Hepatocyte (in vitro differentiated cells): ENCODE measurements at regions not wholly inside any gene's neighbourhood (a gene's known extent, or its start where the extent isn't known, plus 50 kb on each side); places are given as distances from the start of the nearest gene placed in this dataset.

ENCODE experiments used
- DNase-seq: peaks from one replicate; pipeline ENCODE4 v3.0.0-alpha.2; 2016; ENCODE audit warnings: low spot score
- H2AFZ ChIP-seq: fragments of 200-600 bp; sonication (generic); 2 replicates; pipeline ENCODE4 v1.6.0; 2016; ENCODE audit warnings: antibody characterized with exemption, mild to moderate bottlenecking
- H3K27ac ChIP-seq: fragments of 200-600 bp; sonication (generic); 2 replicates; pipeline ENCODE4 v1.5.1; 2016; ENCODE audit warnings: mild to moderate bottlenecking
- H3K27me3 ChIP-seq: fragments of 200-600 bp; sonication (generic); 2 replicates; pipeline ENCODE4 v1.6.1; 2016
- H3K36me3 ChIP-seq: fragments of 200-600 bp; sonication (generic); replicated peaks from 2 replicates; pipeline ENCODE4 v1.5.1; 2016; ENCODE audit warnings: low read depth; ENCODE audit not compliant: insufficient read depth
- H3K4me1 ChIP-seq: fragments of 200-600 bp; sonication (generic); 2 replicates; pipeline ENCODE4 v1.5.1; 2016; ENCODE audit warnings: mild to moderate bottlenecking, moderate library complexity; ENCODE audit not compliant: insufficient read depth
- H3K4me2 ChIP-seq: fragments of 200-600 bp; sonication (generic); 2 replicates; pipeline ENCODE4 v1.6.0; 2016
- H3K4me3 ChIP-seq: fragments of 200-600 bp; sonication (generic); 2 replicates; pipeline ENCODE4 v1.5.1; 2016; ENCODE audit warnings: mild to moderate bottlenecking
- H3K79me2 ChIP-seq: fragments of 200-600 bp; sonication (generic); 2 replicates; pipeline ENCODE4 v1.6.0; 2017; ENCODE audit warnings: mild to moderate bottlenecking
- H3K9me2 ChIP-seq: fragments of 200-600 bp; sonication (generic); replicated peaks from 2 replicates; pipeline ENCODE4 v1.6.0; 2017; ENCODE audit warnings: mild to moderate bottlenecking; ENCODE audit not compliant: insufficient read depth
- H3K9me3 ChIP-seq: fragments of 200-600 bp; sonication (generic); 2 replicates; pipeline ENCODE4 v1.5.1; 2016; ENCODE audit warnings: low read depth, mild to moderate bottlenecking
- H4K20me1 ChIP-seq: fragments of 200-600 bp; sonication (generic); 2 replicates; pipeline ENCODE4 v1.6.0; 2016; ENCODE audit warnings: mild to moderate bottlenecking; ENCODE audit not compliant: insufficient read depth, poor library complexity, severe bottlenecking
- CTCF ChIP-seq: fragments of 200-600 bp; sonication (generic); IDR thresholded peaks from 2 replicates; pipeline ENCODE4 v1.5.1; 2016; ENCODE audit warnings: antibody characterized with exemption, mild to moderate bottlenecking; ENCODE audit not compliant: poor library complexity
- EZH2 ChIP-seq: fragments of 200-600 bp; sonication (generic); IDR thresholded peaks from 2 replicates; pipeline ENCODE4 v1.6.1; 2016; ENCODE audit warnings: antibody characterized with exemption, mild to moderate bottlenecking, borderline replicate concordance
- EZH2phosphoT487 ChIP-seq: fragments of 200-600 bp; sonication (generic); IDR thresholded peaks from one replicate; pipeline ENCODE4 v1.6.1; 2018; ENCODE audit warnings: antibody characterized with exemption, mild to moderate bottlenecking, low read depth, moderate library complexity; ENCODE audit not compliant: unreplicated experiment, severe bottlenecking
- WGBS: methylation state at CpG from one replicate; pipeline ENCODE4 v1.1.6; 2016; ENCODE audit warnings: low lambda C conversion rate; ENCODE audit errors: missing lambda C conversion rate; 5-methylcytosine and 5-hydroxymethylcytosine counted together

GRCh38 chr1:22228074-22228473 lies 85.2 kb upstream of the WNT4 start:
- no peaks in the 10 kb centered on the region for H4K20me1 ChIP-seq
- no peaks in the 10 kb centered on the region for H3K79me2 ChIP-seq
- H3K27me3 ChIP-seq, result no peaks in the 10 kb centered on the region
- H3K9me3 ChIP-seq, result no peaks in the 10 kb centered on the region
- H3K27ac ChIP-seq, result peak overlapping the region; percentile 87
- TF ChIP-seq CTCF (no peak), EZH2phosphoT487 (no peak), EZH2 (no peak)
- no peak overlapping the region for H2AFZ ChIP-seq
- H3K36me3 ChIP-seq, result no peaks in the 10 kb centered on the region
- H3K4me2 ChIP-seq, result no peak overlapping the region
- no peak overlapping the region for H3K4me3 ChIP-seq
- WGBS, result 92% methylated on average over 8 of the region's 8 CpGs
- peaks cover 13% of the 10 kb centered on the region for H3K4me1 ChIP-seq
- H3K9me2 ChIP-seq, result no peaks in the 10 kb centered on the region
- DNase-seq, result no peak

DNA sequence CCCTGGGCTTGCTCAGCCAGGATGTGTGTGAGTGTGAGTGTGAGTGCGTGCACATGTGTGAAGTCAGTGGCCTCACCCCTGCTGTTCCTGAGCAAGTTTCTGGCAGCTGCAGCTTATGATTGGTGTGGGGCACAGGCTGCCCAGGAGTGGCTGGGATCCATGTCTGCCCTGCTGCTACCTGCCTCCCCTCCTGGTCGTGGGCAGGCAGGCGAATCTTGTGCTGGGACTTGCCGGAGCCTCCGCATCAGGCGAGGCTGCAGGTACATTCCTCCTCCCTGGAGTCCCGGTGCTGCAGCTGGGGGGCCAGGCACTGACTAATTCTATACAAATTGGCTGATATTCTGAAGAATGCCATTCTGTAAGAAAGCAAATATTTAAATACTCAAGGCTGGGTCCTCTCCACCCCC lies 85.6 kb upstream of the WNT4 start:
- no peak for TF ChIP-seq EZH2
- no peak for TF ChIP-seq CTCF
- no peak for TF ChIP-seq EZH2phosphoT487
- Histone ChIP-seq H3K9me2 (no peaks in the 10 kb centered on the region), H2AFZ (no peak overlapping the region), H3K9me3 (no peaks in the 10 kb centered on the region), H3K4me3 (no peak overlapping the region), H3K4me2 (no peak overlapping the region), H4K20me1 (no peaks in the 10 kb centered on the region), H3K36me3 (no peaks in the 10 kb centered on the region), H3K79me2 (no peaks in the 10 kb centered on the region), H3K4me1 (peaks cover 13% of the 10 kb centered on the region), H3K27me3 (no peaks in the 10 kb centered on the region), H3K27ac (peak overlapping the region; percentile 87)
- peak; percentile 52 for DNase-seq
- 53% methylated on average over 7 of the region's 7 CpGs for WGBS

DNA sequence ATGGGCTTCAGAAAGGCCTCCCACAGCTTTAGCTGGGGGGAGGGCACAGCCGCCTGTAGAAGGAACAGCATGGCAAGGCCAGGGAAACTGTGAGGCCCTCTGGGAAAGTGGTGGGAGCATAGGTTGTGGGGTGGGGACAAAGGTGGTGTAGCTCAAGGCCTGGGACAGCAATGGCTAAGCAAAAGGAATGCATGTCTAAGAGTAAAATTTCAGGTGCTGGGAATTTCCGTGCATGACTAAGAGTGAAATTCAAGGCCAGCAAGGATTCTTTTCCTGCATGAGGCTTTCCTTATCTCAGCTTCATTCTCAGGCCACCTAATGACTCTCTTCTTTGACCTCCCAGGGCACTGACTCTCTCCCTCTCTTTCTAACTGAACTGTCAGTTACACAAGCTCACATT lies 86.5 kb upstream of the WNT4 start:
- Histone ChIP-seq H3K4me1 (peaks cover 13% of the 10 kb centered on the region), H3K9me2 (no peaks in the 10 kb centered on the region), H3K27ac (peak overlapping the region; percentile 87), H3K27me3 (no peaks in the 10 kb centered on the region), H3K79me2 (no peaks in the 10 kb centered on the region), H3K4me3 (no peak overlapping the region), H3K4me2 (no peak overlapping the region), H4K20me1 (no peaks in the 10 kb centered on the region), H3K9me3 (no peaks in the 10 kb centered on the region), H2AFZ (no peak overlapping the region), H3K36me3 (no peaks in the 10 kb centered on the region)
- peak; percentile 77 for DNase-seq
- TF ChIP-seq CTCF, result no peak
- no peak for TF ChIP-seq EZH2phosphoT487
- no peak for TF ChIP-seq EZH2
- WGBS, result 43% methylated on average over 2 of the region's 2 CpGs

DNA sequence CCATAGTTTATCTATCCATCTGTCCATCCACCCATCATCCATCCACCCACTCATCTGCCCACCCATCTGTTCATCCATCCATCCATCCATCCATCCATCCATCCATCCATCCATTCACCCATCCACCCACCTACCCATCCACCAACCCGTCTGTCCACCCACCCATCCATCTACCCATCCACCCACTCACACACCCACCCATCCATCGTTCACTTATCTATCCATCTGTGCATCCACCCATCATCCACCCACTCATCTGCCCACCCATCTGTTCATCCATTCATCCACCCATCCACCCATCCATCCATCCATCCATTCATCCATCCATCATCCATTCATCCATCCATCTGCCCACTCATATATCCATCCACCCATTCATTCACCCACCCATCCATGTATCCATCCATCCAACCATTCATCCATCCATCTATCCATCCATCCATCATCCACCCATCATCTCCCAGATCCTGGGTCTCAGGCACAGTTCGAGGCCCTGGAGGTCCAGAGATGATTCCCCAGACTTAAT lies 88.2 kb upstream of the WNT4 start:
- H3K4me2 ChIP-seq, result no peak overlapping the region
- no peaks in the 10 kb centered on the region for H3K9me2 ChIP-seq
- DNase-seq, result no peak
- H3K9me3 ChIP-seq, result no peaks in the 10 kb centered on the region
- no peak for TF ChIP-seq CTCF
- no peak for TF ChIP-seq EZH2phosphoT487
- no peak for TF ChIP-seq EZH2
- no peaks in the 10 kb centered on the region for H3K79me2 ChIP-seq
- H3K27ac ChIP-seq, result no peak overlapping the region
- H3K36me3 ChIP-seq, result no peaks in the 10 kb centered on the region
- peaks cover 13% of the 10 kb centered on the region for H3K4me1 ChIP-seq
- no peaks in the 10 kb centered on the region for H4K20me1 ChIP-seq
- H2AFZ ChIP-seq, result no peak overlapping the region
- H3K4me3 ChIP-seq, result no peak overlapping the region
- H3K27me3 ChIP-seq, result no peaks in the 10 kb centered on the region
- WGBS, result 86% methylated on average over 1 of the region's 3 CpGs
